SH-SY5Y (cell line): ENCODE measurements at regions not wholly inside any gene's neighbourhood (a gene's known extent, or its start where the extent isn't known, plus 50 kb on each side); places are given as distances from the start of the nearest gene placed in this dataset.

Experiments
- GATA2 ChIP-seq: IDR thresholded peaks from 2 replicates; pipeline ENCODE4 v1.6.1; 2011; ENCODE audit warnings: mild to moderate bottlenecking, low read depth, low read length
- GATA3 ChIP-seq: IDR thresholded peaks from 2 replicates; pipeline ENCODE4 v1.6.1; 2011; ENCODE audit warnings: low read depth, mild to moderate bottlenecking, low read length, moderate library complexity

DNA sequence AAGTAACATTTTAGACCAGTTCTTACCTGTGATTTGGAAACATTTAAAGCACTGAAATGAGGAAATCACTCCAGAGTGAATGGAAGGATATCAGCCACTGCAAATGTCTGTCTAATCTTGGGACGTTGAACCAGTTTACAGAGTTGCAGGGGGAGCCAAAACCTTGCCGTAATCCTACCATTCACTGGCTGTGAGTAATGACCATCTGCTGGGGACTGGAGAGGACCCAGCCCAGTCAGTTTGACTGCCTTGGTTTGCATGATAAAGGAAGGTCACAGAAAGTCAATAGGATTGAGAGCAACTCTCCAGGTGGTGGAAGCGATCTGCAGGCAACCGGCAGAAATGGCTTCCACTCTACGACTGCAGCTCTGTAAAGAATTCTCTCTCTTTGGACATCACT, 167.2 kb downstream of the AKR1D1 start:
- TF ChIP-seq GATA3 (no peak), GATA2 (no peak)
